SH-SY5Y (cell line): ENCODE measurements at regions not wholly inside any gene's neighbourhood (a gene's known extent, or its start where the extent isn't known, plus 50 kb on each side); places are given as distances from the start of the nearest gene placed in this dataset.

Experiments
- GATA2 ChIP-seq: IDR thresholded peaks from 2 replicates; pipeline ENCODE4 v1.6.1; 2011; ENCODE audit warnings: mild to moderate bottlenecking, low read depth, low read length
- GATA3 ChIP-seq: IDR thresholded peaks from 2 replicates; pipeline ENCODE4 v1.6.1; 2011; ENCODE audit warnings: low read depth, mild to moderate bottlenecking, low read length, moderate library complexity

DNA sequence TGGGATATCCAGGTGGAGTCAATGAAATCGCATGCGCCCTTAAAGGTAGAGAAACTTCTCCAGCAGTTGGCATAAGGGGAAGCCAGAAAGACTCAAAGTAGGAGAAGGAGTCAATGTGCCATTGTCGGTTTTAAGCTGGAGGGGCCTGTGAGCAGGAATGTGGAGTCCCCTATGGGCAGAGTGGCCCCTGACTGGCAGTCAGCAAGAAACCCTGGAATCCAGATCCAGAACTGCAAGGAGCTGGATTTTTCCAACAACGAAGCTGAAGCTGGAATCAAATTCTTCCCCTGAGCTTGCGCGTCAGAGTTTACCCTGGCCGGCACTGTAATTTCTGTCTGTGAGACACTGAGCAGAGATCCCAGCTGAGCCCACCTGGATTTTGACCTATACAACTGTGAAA lies 315.0 kb downstream of the DHX35 start:
- no peak for TF ChIP-seq GATA3
- no peak for TF ChIP-seq GATA2
